Aorta (tissue), 5 donors: ENCODE measurements at regions not wholly inside any gene's neighbourhood (a gene's known extent, or its start where the extent isn't known, plus 50 kb on each side); places are given as distances from the start of the nearest gene placed in this dataset.

ENCODE experiments used
- ATAC-seq: fragments of 200-7000 bp; cut with Tn5 transposase; one replicate; pipeline ENCODE4 v1.9.1; 2022; ENCODE audit warnings: moderate library complexity; ENCODE audit not compliant: low FRiP score
- DNase-seq, 2 donors: peaks; one replicate each; pipeline ENCODE4 v3.0.0-alpha.2; 2020
- H3K27ac ChIP-seq, 2 donors: one replicate each; pipeline ENCODE4 v1.5.1; 2013; ENCODE audit warnings: low read length in 2 of 2, mild to moderate bottlenecking in 2 of 2, moderate library complexity in 2 of 2, control low read depth in 1 of 2, inconsistent platforms in 1 of 2, low read depth in 1 of 2
- H3K27me3 ChIP-seq, 2 donors: one replicate each; pipeline ENCODE4 v1.6.1; 2013; ENCODE audit warnings: control low read depth in 1 of 2, low read length in 1 of 2, mild to moderate bottlenecking in 1 of 2, moderate library complexity in 1 of 2; ENCODE audit not compliant: insufficient read depth in 2 of 2, control insufficient read depth in 1 of 2
- H3K36me3 ChIP-seq, 2 donors: one replicate each; pipeline ENCODE4 v1.6.1; 2013; ENCODE audit warnings: control low read depth in 1 of 2, low read length in 1 of 2, mild to moderate bottlenecking in 1 of 2; ENCODE audit not compliant: insufficient read depth in 2 of 2, control insufficient read depth in 1 of 2
- H3K4me1 ChIP-seq, 2 donors: one replicate each; pipeline ENCODE4 v1.6.1; 2013; ENCODE audit warnings: low read length in 2 of 2, control low read depth in 1 of 2, mild to moderate bottlenecking in 1 of 2, moderate library complexity in 1 of 2; ENCODE audit not compliant: insufficient read depth in 2 of 2, control insufficient read depth in 1 of 2
- H3K4me3 ChIP-seq, 2 donors: one replicate each; pipeline ENCODE4 v1.5.1; 2013; ENCODE audit warnings: low read length in 2 of 2, control low read depth in 1 of 2, mild to moderate bottlenecking in 1 of 2
- H3K9me3 ChIP-seq: one replicate; pipeline ENCODE4 v1.6.1; 2013; ENCODE audit warnings: mild to moderate bottlenecking, low read length; ENCODE audit not compliant: control insufficient read depth
- WGBS, 2 donors: extraction: QIAGEN DNeasy Blood & Tissue Kit; methylation state at CpG; one replicate each; pipeline ENCODE4 v1.1.7; 2013; 5-methylcytosine and 5-hydroxymethylcytosine counted together
- intact Hi-C, 2 donors: fragments of 100-400 bp; cut with DNase I; formaldehyde crosslinking; loops; one replicate each; pipeline versions ENCODE4 v1.14.2 to v1.15.0; 2022
- donor health status: healthy with polysubstance abuse.
- donor health status: Bipolar disorder and iron deficiency.
- donor health status: DM: no; HTN: no; CAD: no.
- donor health status: DM: no; HTN: no; CAD: no.
- donor health status: DM: yes; HTN: yes; CAD: no.

GRCh38 chr6:14379568-14379967 is 262.0 kb downstream of the CD83 start:
- DNase-seq (no peak), ATAC-seq (no peak)
- H3K4me1 ChIP-seq = no peaks in the 10 kb centered on the region
- no peak overlapping the region for H3K27ac ChIP-seq
- WGBS, 2 donors = 62 to 64% methylated on average over 3 of the region's 3 CpGs
- H3K4me3 ChIP-seq = no peak overlapping the region
- intact Hi-C loops = no loop called here
- peaks cover 0 to 3% of the 10 kb centered on the region in 2 donors for H3K27me3 ChIP-seq
- H3K9me3 ChIP-seq = no peaks in the 10 kb centered on the region
- no peaks in the 10 kb centered on the region for H3K36me3 ChIP-seq

- Histone ChIP-seq H3K36me3 (no peaks in the 10 kb centered on the region), H3K27ac (no peak overlapping the region), H3K4me1 (no peaks in the 10 kb centered on the region), H3K4me3 (no peak overlapping the region), H3K9me3 (no peaks in the 10 kb centered on the region), H3K27me3 (peaks cover 0 to 3% of the 10 kb centered on the region in 2 donors)
- intact Hi-C loops = no loop called here
- no peak for DNase-seq
- no peak for ATAC-seq
- 48 to 59% methylated on average over 10 of the region's 10 CpGs for WGBS, 2 donors
Observed at GRCh38 chr6:14380086-14380820, 262.7 kb downstream of the CD83 start.

- Histone ChIP-seq H3K4me1 (no peaks in the 10 kb centered on the region), H3K9me3 (no peaks in the 10 kb centered on the region), H3K27ac (no peak overlapping the region), H3K4me3 (no peak overlapping the region), H3K36me3 (no peaks in the 10 kb centered on the region), H3K27me3 (peaks cover 0 to 3% of the 10 kb centered on the region in 2 donors)
- DNase-seq = no peak
- intact Hi-C loops = no loop called here
- ATAC-seq = no peak
- 50 to 51% methylated on average over 11 of the region's 11 CpGs for WGBS, 2 donors
Observed at GRCh38 chr6:14380901-14381828, 263.6 kb downstream of the CD83 start.

- no peaks in the 10 kb centered on the region for H3K9me3 ChIP-seq
- H3K4me3 ChIP-seq = no peak overlapping the region
- WGBS, 2 donors = 79 to 83% methylated on average over 10 of the region's 10 CpGs
- H3K27ac ChIP-seq = no peak overlapping the region
- ATAC-seq (no peak), DNase-seq (no peak)
- H3K27me3 ChIP-seq = peaks cover 0 to 1% of the 10 kb centered on the region in 2 donors
- H3K4me1 ChIP-seq = no peaks in the 10 kb centered on the region
- H3K36me3 ChIP-seq = no peaks in the 10 kb centered on the region
- intact Hi-C loops = no loop called here
Observed at GRCh38 chr6:14381829-14382677, 264.5 kb downstream of the CD83 start.

GRCh38 chr6:14382678-14383236 is 265.2 kb downstream of the CD83 start:
- no peaks in the 10 kb centered on the region for H3K36me3 ChIP-seq
- intact Hi-C loops = no loop called here
- no peaks in the 10 kb centered on the region for H3K4me1 ChIP-seq
- no peak for ATAC-seq
- H3K9me3 ChIP-seq = no peaks in the 10 kb centered on the region
- DNase-seq = no peak
- WGBS, 2 donors = 73 to 84% methylated on average over 3 of the region's 3 CpGs
- no peaks in the 10 kb centered on the region for H3K27me3 ChIP-seq
- H3K27ac ChIP-seq = no peak overlapping the region
- H3K4me3 ChIP-seq = no peak overlapping the region

GRCh38 chr6:14383393-14384174 is 266.0 kb downstream of the CD83 start:
- intact Hi-C loops = no loop called here
- Histone ChIP-seq H3K9me3 (no peaks in the 10 kb centered on the region), H3K36me3 (no peaks in the 10 kb centered on the region), H3K4me3 (no peak overlapping the region), H3K4me1 (no peaks in the 10 kb centered on the region), H3K27me3 (no peaks in the 10 kb centered on the region), H3K27ac (no peak overlapping the region)
- DNase-seq (no peak), ATAC-seq (no peak)
- 86 to 87% methylated on average over 5 of the region's 5 CpGs for WGBS, 2 donors

DNA sequence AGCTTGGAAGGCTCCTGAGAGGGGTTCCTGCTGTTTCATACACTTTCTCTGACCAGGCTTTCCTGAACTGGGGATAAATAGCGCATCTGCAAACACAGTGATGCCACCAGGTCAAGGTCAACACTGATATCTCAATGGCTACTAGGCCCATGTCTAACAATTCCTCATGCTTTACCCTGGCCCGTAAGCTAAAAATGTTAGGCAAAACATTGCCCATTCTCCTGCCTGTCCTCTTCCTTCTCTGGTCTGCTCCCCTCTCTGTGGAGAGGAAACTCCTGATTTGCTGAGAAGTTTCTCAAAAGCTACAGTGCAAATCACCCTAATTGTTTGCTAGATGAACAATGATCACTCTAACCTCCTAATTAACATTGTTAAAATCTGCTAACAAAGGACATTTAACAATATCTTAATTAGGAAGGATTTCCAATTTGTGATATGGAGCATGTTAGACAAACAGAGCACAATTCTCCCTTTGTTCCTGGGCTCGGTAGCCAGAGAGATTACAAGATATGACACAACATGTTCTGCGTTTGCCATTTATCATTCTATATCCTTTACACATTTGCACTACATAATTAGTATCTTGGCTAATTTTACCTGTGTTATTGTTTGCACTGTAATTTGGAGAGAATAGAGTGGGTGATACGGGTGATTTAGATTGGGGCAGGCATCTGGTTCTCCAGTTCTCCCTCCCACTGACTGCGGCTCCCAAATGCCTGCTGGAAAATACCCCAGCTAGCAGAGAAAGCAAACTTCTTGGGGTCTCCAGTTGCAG is 266.8 kb downstream of the CD83 start:
- Histone ChIP-seq H3K36me3 (no peaks in the 10 kb centered on the region), H3K27me3 (no peaks in the 10 kb centered on the region), H3K4me1 (no peaks in the 10 kb centered on the region), H3K9me3 (no peaks in the 10 kb centered on the region), H3K27ac (no peak overlapping the region), H3K4me3 (no peak overlapping the region)
- intact Hi-C loops = no loop called here
- DNase-seq (no peak), ATAC-seq (no peak)
- whole genome bisulfite sequencing, 2 donors = 88 to 89% methylated on average over 6 of the region's 6 CpGs
